ENCODE measurements at regions not wholly inside any gene's neighbourhood (a gene's known extent, or its start where the extent isn't known, plus 50 kb on each side); places are given as distances from the start of the nearest gene placed in this dataset.

- TF ChIP-seq POLR2AphosphoS5 (IDR thresholded peaks at IDR 0.05; ENCODE audit: borderline replicate concordance, low read depth, low read length) = no peak
- TF ChIP-seq EZH2 (IDR thresholded peaks at IDR 0.05) = no peak
- TF ChIP-seq FOXP2 (optimal IDR thresholded peaks at IDR 0.05; ENCODE audit: control extremely low read depth, extremely low read length, insufficient read depth) = no peak
Measured at GRCh38 chr2:138396843-138397242, 104.7 kb upstream of the SPOPL start.

Measured in SK-N-MC (cell line).